ENCODE measurements at regions not wholly inside any gene's neighbourhood (a gene's known extent, or its start where the extent isn't known, plus 50 kb on each side); places are given as distances from the start of the nearest gene placed in this dataset.

- CTCF ChIA-PET, result no interaction called here
- Mint-ChIP-seq H3K36me3 (ENCODE audit: low read depth) (no peaks in the 10 kb centered on the region), H3K4me3 (no peak overlapping the region), H3K27me3 (no peaks in the 10 kb centered on the region), H3K9me3 (ENCODE audit: low read depth) (peaks cover 3% of the 10 kb centered on the region), H3K27ac (no peak overlapping the region), H3K4me1 (no peaks in the 10 kb centered on the region)
- POLR2A ChIA-PET, result no interaction called here
- no peak for ATAC-seq
- intact Hi-C loops (cut with DNase I, micrococcal nuclease), result no loop called here
- no peak for DNase-seq
Observed at GRCh38 chr17:71339206-71339605, 781.6 kb upstream of the SOX9 start.

- ATAC-seq, result no peak
- Mint-ChIP-seq H3K27me3 (no peaks in the 10 kb centered on the region), H3K9me3 (ENCODE audit: low read depth) (peaks cover 6% of the 10 kb centered on the region), H3K4me1 (no peaks in the 10 kb centered on the region), H3K4me3 (no peak overlapping the region), H3K27ac (no peak overlapping the region), H3K36me3 (ENCODE audit: low read depth) (no peaks in the 10 kb centered on the region)
- CTCF ChIA-PET, result no interaction called here
- no peak for DNase-seq
- POLR2A ChIA-PET, result no interaction called here
- intact Hi-C loops (cut with DNase I, micrococcal nuclease), result no loop called here
Observed at GRCh38 chr17:71342737-71343136, 778.1 kb upstream of the SOX9 start.

- POLR2A ChIA-PET, result no interaction called here
- no peak for ATAC-seq
Observed at GRCh38 chr17:71349908-71350600, 770.8 kb upstream of the SOX9 start.

GRCh38 chr17:71360301-71360700 lies 760.5 kb upstream of the SOX9 start:
- Mint-ChIP-seq H3K27me3 (no peaks in the 10 kb centered on the region), H3K4me3 (no peak overlapping the region), H3K9me3 (ENCODE audit: low read depth) (peaks cover 15% of the 10 kb centered on the region), H3K27ac (no peak overlapping the region), H3K36me3 (ENCODE audit: low read depth) (no peaks in the 10 kb centered on the region), H3K4me1 (no peaks in the 10 kb centered on the region)
- DNase-seq (no peak), ATAC-seq (no peak)
- POLR2A ChIA-PET, result no interaction called here
- CTCF ChIA-PET, result no interaction called here
- intact Hi-C loops (cut with DNase I, micrococcal nuclease), result no loop called here

More at GRCh38 chr17:71349908-71350600, 770.8 kb upstream of the SOX9 start:
- H3K9me3 Mint-ChIP-seq (ENCODE audit: low read depth), result peaks cover 10% of the 10 kb centered on the region
- no peaks in the 10 kb centered on the region for H3K27me3 Mint-ChIP-seq
- DNase-seq, result no peak
- H3K36me3 Mint-ChIP-seq (ENCODE audit: low read depth), result no peaks in the 10 kb centered on the region
- CTCF ChIA-PET, result no interaction called here
- no peak overlapping the region for H3K4me3 Mint-ChIP-seq
- H3K27ac Mint-ChIP-seq, result no peak overlapping the region
- H3K4me1 Mint-ChIP-seq, result no peaks in the 10 kb centered on the region
- intact Hi-C loops (cut with DNase I, micrococcal nuclease), result no loop called here

- Mint-ChIP-seq H3K9me3 (ENCODE audit: low read depth) (peaks cover 15% of the 10 kb centered on the region), H3K4me1 (no peaks in the 10 kb centered on the region), H3K36me3 (ENCODE audit: low read depth) (no peaks in the 10 kb centered on the region), H3K4me3 (no peak overlapping the region), H3K27me3 (no peaks in the 10 kb centered on the region), H3K27ac (no peak overlapping the region)
- ATAC-seq, result no peak
- intact Hi-C loops (cut with DNase I, micrococcal nuclease), result no loop called here
- ChIA-PET POLR2A (no interaction called here), CTCF (no interaction called here)
- DNase-seq, result no peak
Observed at GRCh38 chr17:71361656-71362450, 759.0 kb upstream of the SOX9 start.

- H3K4me3 Mint-ChIP-seq, result no peak overlapping the region
- ATAC-seq (no peak), DNase-seq (no peak)
- POLR2A ChIA-PET, result no interaction called here
- peaks cover 21% of the 10 kb centered on the region for H3K9me3 Mint-ChIP-seq (ENCODE audit: low read depth)
- H3K36me3 Mint-ChIP-seq (ENCODE audit: low read depth), result no peaks in the 10 kb centered on the region
- no peaks in the 10 kb centered on the region for H3K4me1 Mint-ChIP-seq
- H3K27me3 Mint-ChIP-seq, result no peaks in the 10 kb centered on the region
- intact Hi-C loops (cut with DNase I, micrococcal nuclease), result no loop called here
- H3K27ac Mint-ChIP-seq, result no peak overlapping the region
- CTCF ChIA-PET, result no interaction called here
Observed at GRCh38 chr17:71363661-71364060, 757.2 kb upstream of the SOX9 start.

GRCh38 chr17:71371809-71372208 lies 749.0 kb upstream of the SOX9 start:
- no peaks in the 10 kb centered on the region for H3K36me3 Mint-ChIP-seq (ENCODE audit: low read depth)
- no peak for DNase-seq
- POLR2A ChIA-PET, result no interaction called here
- H3K9me3 Mint-ChIP-seq (ENCODE audit: low read depth), result peaks cover 7% of the 10 kb centered on the region
- no peaks in the 10 kb centered on the region for H3K27me3 Mint-ChIP-seq
- intact Hi-C loops (cut with DNase I, micrococcal nuclease), result no loop called here
- H3K4me3 Mint-ChIP-seq, result no peak overlapping the region
- CTCF ChIA-PET, result no interaction called here
- ATAC-seq, result no peak
- no peak overlapping the region for H3K27ac Mint-ChIP-seq
- no peaks in the 10 kb centered on the region for H3K4me1 Mint-ChIP-seq

- Mint-ChIP-seq H3K36me3 (ENCODE audit: low read depth) (no peaks in the 10 kb centered on the region), H3K4me1 (no peaks in the 10 kb centered on the region), H3K27ac (no peak overlapping the region), H3K27me3 (no peaks in the 10 kb centered on the region), H3K9me3 (ENCODE audit: low read depth) (no peaks in the 10 kb centered on the region), H3K4me3 (no peak overlapping the region)
- ChIA-PET POLR2A (no interaction called here), CTCF (no interaction called here)
- no peak for DNase-seq
- intact Hi-C loops (cut with DNase I, micrococcal nuclease), result no loop called here
- ATAC-seq, result no peak
Observed at GRCh38 chr17:71375948-71376347, 744.9 kb upstream of the SOX9 start.

- DNase-seq, result no peak
Observed at GRCh38 chr17:71376933-71377332, 743.9 kb upstream of the SOX9 start.

GRCh38 chr17:71378036-71378435 lies 742.8 kb upstream of the SOX9 start:
- Mint-ChIP-seq H3K36me3 (ENCODE audit: low read depth) (no peaks in the 10 kb centered on the region), H3K4me1 (no peaks in the 10 kb centered on the region), H3K4me3 (no peak overlapping the region), H3K27ac (no peak overlapping the region), H3K27me3 (no peaks in the 10 kb centered on the region), H3K9me3 (ENCODE audit: low read depth) (peaks cover 2% of the 10 kb centered on the region)
- no peak for DNase-seq
- ChIA-PET CTCF (interaction anchor here (0.5 kb wide), 1 partner anchor 611 kb away, joined by 3 read pairs; no protein-coding TSS in a partner anchor), POLR2A (no interaction called here)
- intact Hi-C loops (cut with DNase I, micrococcal nuclease), result no loop called here
- ATAC-seq, result no peak

More at GRCh38 chr17:71376933-71377332, 743.9 kb upstream of the SOX9 start:
- no peak overlapping the region for H3K27ac Mint-ChIP-seq
- POLR2A ChIA-PET, result no interaction called here
- no peak overlapping the region for H3K4me3 Mint-ChIP-seq
- CTCF ChIA-PET, result no interaction called here
- intact Hi-C loops (cut with DNase I, micrococcal nuclease), result no loop called here
- H3K36me3 Mint-ChIP-seq (ENCODE audit: low read depth), result no peaks in the 10 kb centered on the region
- ATAC-seq, result no peak
- H3K27me3 Mint-ChIP-seq, result no peaks in the 10 kb centered on the region
- peaks cover 2% of the 10 kb centered on the region for H3K9me3 Mint-ChIP-seq (ENCODE audit: low read depth)
- H3K4me1 Mint-ChIP-seq, result no peaks in the 10 kb centered on the region

- Mint-ChIP-seq H3K4me3 (no peak overlapping the region), H3K36me3 (ENCODE audit: low read depth) (no peaks in the 10 kb centered on the region), H3K4me1 (no peaks in the 10 kb centered on the region), H3K9me3 (ENCODE audit: low read depth) (peaks cover 2% of the 10 kb centered on the region), H3K27me3 (no peaks in the 10 kb centered on the region), H3K27ac (no peak overlapping the region)
- ChIA-PET CTCF (interaction anchor here (0.5 kb wide), 1 partner anchor 611 kb away, joined by 3 read pairs; no protein-coding TSS in a partner anchor), POLR2A (no interaction called here)
- DNase-seq, result no peak
- ATAC-seq, result no peak
- intact Hi-C loops (cut with DNase I, micrococcal nuclease), result no loop called here
Observed at GRCh38 chr17:71378741-71379140, 742.1 kb upstream of the SOX9 start.

GRCh38 chr17:71379512-71379911 lies 741.3 kb upstream of the SOX9 start:
- Mint-ChIP-seq H3K4me1 (no peaks in the 10 kb centered on the region), H3K36me3 (ENCODE audit: low read depth) (no peaks in the 10 kb centered on the region), H3K9me3 (ENCODE audit: low read depth) (peaks cover 2% of the 10 kb centered on the region), H3K4me3 (no peak overlapping the region), H3K27ac (no peak overlapping the region), H3K27me3 (no peaks in the 10 kb centered on the region)
- DNase-seq (no peak), ATAC-seq (no peak)
- intact Hi-C loops (cut with DNase I, micrococcal nuclease), result no loop called here
- CTCF ChIA-PET, result no interaction called here
- POLR2A ChIA-PET, result no interaction called here
